ENCODE measurements at regions not wholly inside any gene's neighbourhood (a gene's known extent, or its start where the extent isn't known, plus 50 kb on each side); places are given as distances from the start of the nearest gene placed in this dataset.
A peak's percentile ranks its signal among the peaks of the same experiment; 100 is the strongest.

- Histone ChIP-seq H3K27me3 (no peaks in the 10 kb centered on the region), H3K36me3 (no peaks in the 10 kb centered on the region), H3K27ac (no peak overlapping the region), H3K4me1 (no peaks in the 10 kb centered on the region), H3K9me3 (no peaks in the 10 kb centered on the region), H3K4me3 (no peak overlapping the region)
- TF ChIP-seq CTCF (IDR thresholded peaks at IDR 0.05), result no peak
- TF ChIP-seq POLR2A (IDR thresholded peaks at IDR 0.05), result no peak
- no peak for DNase-seq
Observed at GRCh38 chr2:100743741-100744140, 76.2 kb upstream of the NPAS2 start.

GRCh38 chr2:100744184-100744583 lies 75.8 kb upstream of the NPAS2 start:
- Histone ChIP-seq H3K4me3 (no peak overlapping the region), H3K36me3 (no peaks in the 10 kb centered on the region), H3K9me3 (no peaks in the 10 kb centered on the region), H3K27me3 (no peaks in the 10 kb centered on the region), H3K27ac (no peak overlapping the region), H3K4me1 (no peaks in the 10 kb centered on the region)
- no peak for TF ChIP-seq CTCF (IDR thresholded peaks at IDR 0.05)
- TF ChIP-seq POLR2A (IDR thresholded peaks at IDR 0.05), result no peak
- no peak for DNase-seq

GRCh38 chr2:100744589-100744988 lies 75.3 kb upstream of the NPAS2 start:
- no peak for TF ChIP-seq POLR2A (IDR thresholded peaks at IDR 0.05)
- no peak for TF ChIP-seq CTCF (IDR thresholded peaks at IDR 0.05)
- H3K27me3 ChIP-seq, result no peaks in the 10 kb centered on the region
- H3K36me3 ChIP-seq, result no peaks in the 10 kb centered on the region
- no peak overlapping the region for H3K4me3 ChIP-seq
- H3K27ac ChIP-seq, result no peak overlapping the region
- no peaks in the 10 kb centered on the region for H3K4me1 ChIP-seq
- peak in 1 of 3 donors; percentile 56 for DNase-seq
- H3K9me3 ChIP-seq, result no peaks in the 10 kb centered on the region

GRCh38 chr2:100745604-100746003 lies 74.3 kb upstream of the NPAS2 start:
- no peak overlapping the region for H3K27ac ChIP-seq

GRCh38 chr2:100747551-100747950 lies 72.4 kb upstream of the NPAS2 start:
- H3K4me3 ChIP-seq, result no peak overlapping the region
- no peaks in the 10 kb centered on the region for H3K36me3 ChIP-seq
- H3K4me1 ChIP-seq, result no peaks in the 10 kb centered on the region
- no peak overlapping the region for H3K27ac ChIP-seq
- no peak for TF ChIP-seq CTCF (IDR thresholded peaks at IDR 0.05)
- no peak for DNase-seq
- no peaks in the 10 kb centered on the region for H3K9me3 ChIP-seq
- no peaks in the 10 kb centered on the region for H3K27me3 ChIP-seq

More at GRCh38 chr2:100745604-100746003, 74.3 kb upstream of the NPAS2 start:
- Histone ChIP-seq H3K4me1 (no peaks in the 10 kb centered on the region), H3K27me3 (no peaks in the 10 kb centered on the region), H3K9me3 (no peaks in the 10 kb centered on the region), H3K36me3 (no peaks in the 10 kb centered on the region), H3K4me3 (no peak overlapping the region)
- DNase-seq, result no peak
- TF ChIP-seq CTCF (IDR thresholded peaks at IDR 0.05) (no peak), POLR2A (IDR thresholded peaks at IDR 0.05) (no peak)

- TF ChIP-seq POLR2A (IDR thresholded peaks at IDR 0.05) (no peak), CTCF (IDR thresholded peaks at IDR 0.05) (no peak)
- Histone ChIP-seq H3K4me1 (no peaks in the 10 kb centered on the region), H3K36me3 (no peaks in the 10 kb centered on the region), H3K9me3 (no peaks in the 10 kb centered on the region), H3K27me3 (no peaks in the 10 kb centered on the region), H3K4me3 (no peak overlapping the region), H3K27ac (no peak overlapping the region)
- no peak for DNase-seq
Observed at GRCh38 chr2:100747996-100748615, 71.8 kb upstream of the NPAS2 start.

All from Peyer's patch (tissue), 4 donors.